ENCODE measurements at regions not wholly inside any gene's neighbourhood (a gene's known extent, or its start where the extent isn't known, plus 50 kb on each side); places are given as distances from the start of the nearest gene placed in this dataset.
A peak's percentile ranks its signal among the peaks of the same experiment; 100 is the strongest.

DNA sequence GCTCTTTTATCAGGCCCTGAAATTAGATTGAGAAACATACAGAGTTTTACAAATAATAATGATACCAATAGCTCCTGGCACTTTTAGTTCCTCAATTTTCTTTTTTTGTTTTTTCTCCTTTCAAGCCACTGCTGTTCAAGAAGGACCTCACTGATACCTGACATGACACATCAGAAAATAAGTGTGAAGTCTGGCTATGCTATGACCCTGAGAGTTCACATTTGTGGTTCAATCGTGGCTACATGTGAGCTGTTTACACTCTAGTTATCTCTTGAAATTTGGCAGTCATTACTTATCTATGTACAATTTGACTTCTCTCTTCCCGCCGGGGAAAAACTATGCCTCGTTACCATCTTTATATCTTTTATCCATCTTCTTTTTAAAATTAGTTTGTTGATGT lies 686.5 kb downstream of the EPHA4 start:
- no peak overlapping the region for H3K18ac ChIP-seq (ENCODE audit: low read depth in 1 of 2, low read length in 2 of 2)
- H2AK5ac ChIP-seq (ENCODE audit: low read length, severe bottlenecking) = no peak overlapping the region
- H3K4me1 ChIP-seq (ENCODE audit: control insufficient read depth, insufficient read depth, low read depth, low read length) = no peaks in the 10 kb centered on the region
- no peaks in the 10 kb centered on the region for H3K79me1 ChIP-seq (replicated peaks; ENCODE audit: low read length, poor library complexity, severe bottlenecking)
- H3K14ac ChIP-seq (ENCODE audit: low read length in 2 of 2) = no peak overlapping the region
- no peak for DNase-seq
- H3K4ac ChIP-seq (ENCODE audit: low read depth in 1 of 2, low read length in 2 of 2) = no peak overlapping the region
- no peak overlapping the region for H2BK5ac ChIP-seq (ENCODE audit: low read depth, low read length, poor library complexity, severe bottlenecking)
- no peaks in the 10 kb centered on the region for H3K36me3 ChIP-seq (ENCODE audit: control insufficient read depth in 1 of 2, insufficient read depth in 2 of 2, low read depth in 1 of 2, low read length in 2 of 2)
- no peak overlapping the region for H3K9ac ChIP-seq (ENCODE audit: low read length)
- no peak overlapping the region for H3K4me3 ChIP-seq (ENCODE audit: insufficient read depth in 1 of 2, low read depth in 1 of 2, low read length in 2 of 2)
- no peak overlapping the region for H2BK120ac ChIP-seq (ENCODE audit: low read depth, low read length)
- no peak overlapping the region for H2AFZ ChIP-seq (ENCODE audit: low read depth, low read length)
- H3K23ac ChIP-seq (ENCODE audit: low read length in 2 of 2) = no peak overlapping the region
- no CpG with 5 or more reads among the region's 4 CpGs for WGBS
- H4K91ac ChIP-seq (ENCODE audit: low read length) = no peak overlapping the region
- no peak overlapping the region for H2BK12ac ChIP-seq (ENCODE audit: low read length in 2 of 2)
- no peak overlapping the region for H3K4me2 ChIP-seq (ENCODE audit: low read length, poor library complexity, severe bottlenecking)
- H4K8ac ChIP-seq (ENCODE audit: low read length) = no peak overlapping the region
- H2BK15ac ChIP-seq (ENCODE audit: low read depth, poor library complexity, severe bottlenecking) = no peak overlapping the region
- no peaks in the 10 kb centered on the region for H3K9me3 ChIP-seq (ENCODE audit: control insufficient read depth, low read length)
- no peaks in the 10 kb centered on the region for H3K27me3 ChIP-seq (ENCODE audit: control insufficient read depth in 1 of 2, insufficient read depth in 1 of 2, low read length in 2 of 2)
- H3K27ac ChIP-seq (ENCODE audit: low read length, poor library complexity, severe bottlenecking) = no peak overlapping the region

- no peak overlapping the region for H2AFZ ChIP-seq (ENCODE audit: low read depth, low read length)
- no peak overlapping the region for H2BK12ac ChIP-seq (ENCODE audit: low read length in 2 of 2)
- H2BK15ac ChIP-seq (ENCODE audit: low read depth, poor library complexity, severe bottlenecking) = no peak overlapping the region
- 66% methylated on average over 5 of the region's 6 CpGs for WGBS
- H3K4me1 ChIP-seq (ENCODE audit: control insufficient read depth, insufficient read depth, low read depth, low read length) = peaks cover 3% of the 10 kb centered on the region
- H3K18ac ChIP-seq (ENCODE audit: low read depth in 1 of 2, low read length in 2 of 2) = no peak overlapping the region
- no peak overlapping the region for H2AK5ac ChIP-seq (ENCODE audit: low read length, severe bottlenecking)
- H3K79me1 ChIP-seq (replicated peaks; ENCODE audit: low read length, poor library complexity, severe bottlenecking) = no peaks in the 10 kb centered on the region
- no peak overlapping the region for H4K8ac ChIP-seq (ENCODE audit: low read length)
- H3K14ac ChIP-seq (ENCODE audit: low read length in 2 of 2) = no peak overlapping the region
- no peak overlapping the region for H3K4me3 ChIP-seq (ENCODE audit: insufficient read depth in 1 of 2, low read depth in 1 of 2, low read length in 2 of 2)
- H3K27me3 ChIP-seq (ENCODE audit: control insufficient read depth in 1 of 2, insufficient read depth in 1 of 2, low read length in 2 of 2) = no peaks in the 10 kb centered on the region
- H4K91ac ChIP-seq (ENCODE audit: low read length) = no peak overlapping the region
- H3K23ac ChIP-seq (ENCODE audit: low read length in 2 of 2) = no peak overlapping the region
- no peak overlapping the region for H2BK5ac ChIP-seq (ENCODE audit: low read depth, low read length, poor library complexity, severe bottlenecking)
- no peak overlapping the region for H3K4ac ChIP-seq (ENCODE audit: low read depth in 1 of 2, low read length in 2 of 2)
- DNase-seq = peak; percentile 63
- no peaks in the 10 kb centered on the region for H3K36me3 ChIP-seq (ENCODE audit: control insufficient read depth in 1 of 2, insufficient read depth in 2 of 2, low read depth in 1 of 2, low read length in 2 of 2)
- no peaks in the 10 kb centered on the region for H3K9me3 ChIP-seq (ENCODE audit: control insufficient read depth, low read length)
- H2BK120ac ChIP-seq (ENCODE audit: low read depth, low read length) = no peak overlapping the region
- no peak overlapping the region for H3K4me2 ChIP-seq (ENCODE audit: low read length, poor library complexity, severe bottlenecking)
- no peak overlapping the region for H3K27ac ChIP-seq (ENCODE audit: low read length, poor library complexity, severe bottlenecking)
- H3K9ac ChIP-seq (ENCODE audit: low read length) = no peak overlapping the region
Measured at GRCh38 chr2:220887271-220887870, 684.7 kb downstream of the EPHA4 start.

- peak; percentile 16 for DNase-seq
- Histone ChIP-seq H4K8ac (ENCODE audit: low read length) (no peak overlapping the region), H3K23ac (ENCODE audit: low read length in 2 of 2) (no peak overlapping the region), H3K4me2 (ENCODE audit: low read length, poor library complexity, severe bottlenecking) (no peak overlapping the region), H2BK120ac (ENCODE audit: low read depth, low read length) (no peak overlapping the region), H4K91ac (ENCODE audit: low read length) (no peak overlapping the region), H3K18ac (ENCODE audit: low read depth in 1 of 2, low read length in 2 of 2) (no peak overlapping the region), H2BK12ac (ENCODE audit: low read length in 2 of 2) (no peak overlapping the region), H2AFZ (ENCODE audit: low read depth, low read length) (no peak overlapping the region), H2AK5ac (ENCODE audit: low read length, severe bottlenecking) (no peak overlapping the region), H3K14ac (ENCODE audit: low read length in 2 of 2) (no peak overlapping the region), H2BK5ac (ENCODE audit: low read depth, low read length, poor library complexity, severe bottlenecking) (no peak overlapping the region), H3K9ac (ENCODE audit: low read length) (no peak overlapping the region), H3K27me3 (ENCODE audit: control insufficient read depth in 1 of 2, insufficient read depth in 1 of 2, low read length in 2 of 2) (no peaks in the 10 kb centered on the region), H3K4ac (ENCODE audit: low read depth in 1 of 2, low read length in 2 of 2) (no peak overlapping the region), H3K4me1 (ENCODE audit: control insufficient read depth, insufficient read depth, low read depth, low read length) (peaks cover 3% of the 10 kb centered on the region), H3K36me3 (ENCODE audit: control insufficient read depth in 1 of 2, insufficient read depth in 2 of 2, low read depth in 1 of 2, low read length in 2 of 2) (no peaks in the 10 kb centered on the region), H3K4me3 (ENCODE audit: insufficient read depth in 1 of 2, low read depth in 1 of 2, low read length in 2 of 2) (no peak overlapping the region), H3K9me3 (ENCODE audit: control insufficient read depth, low read length) (no peaks in the 10 kb centered on the region), H2BK15ac (ENCODE audit: low read depth, poor library complexity, severe bottlenecking) (no peak overlapping the region), H3K79me1 (replicated peaks; ENCODE audit: low read length, poor library complexity, severe bottlenecking) (no peaks in the 10 kb centered on the region), H3K27ac (ENCODE audit: low read length, poor library complexity, severe bottlenecking) (no peak overlapping the region)
- WGBS = 49% methylated on average over 4 of the region's 6 CpGs
Measured at GRCh38 chr2:220887876-220888275, 684.2 kb downstream of the EPHA4 start.

DNA sequence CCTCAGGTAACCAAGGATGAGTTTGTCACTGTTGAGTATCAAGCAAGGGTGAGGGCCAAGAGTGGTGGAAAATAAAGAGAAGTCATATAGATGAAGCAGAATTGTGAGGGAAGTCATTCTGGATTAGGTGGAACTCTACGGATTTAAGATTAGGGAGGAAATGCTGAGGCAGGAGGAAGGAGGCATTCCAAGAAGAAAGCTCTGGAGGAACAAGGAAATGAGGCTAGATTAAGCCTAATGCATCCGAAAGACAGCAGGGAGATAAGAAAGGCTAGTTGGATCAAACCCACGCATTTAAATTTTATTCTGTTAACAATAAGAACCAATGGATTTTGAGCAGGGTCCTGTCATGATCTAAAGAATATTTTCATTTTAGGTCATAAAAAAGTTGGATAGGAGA lies 681.2 kb downstream of the EPHA4 start:
- 89% methylated on average over 3 of the region's 3 CpGs for WGBS
- no peak overlapping the region for H4K8ac ChIP-seq (ENCODE audit: low read length)

More for the DNA sequence above, 681.2 kb downstream of the EPHA4 start:
- Histone ChIP-seq H2BK5ac (ENCODE audit: low read depth, low read length, poor library complexity, severe bottlenecking) (no peak overlapping the region), H2BK12ac (ENCODE audit: low read length in 2 of 2) (no peak overlapping the region), H4K91ac (ENCODE audit: low read length) (no peak overlapping the region), H3K4ac (ENCODE audit: low read depth in 1 of 2, low read length in 2 of 2) (no peak overlapping the region), H3K4me1 (ENCODE audit: control insufficient read depth, insufficient read depth, low read depth, low read length) (peaks cover 3% of the 10 kb centered on the region), H3K9me3 (ENCODE audit: control insufficient read depth, low read length) (no peaks in the 10 kb centered on the region), H3K9ac (ENCODE audit: low read length) (no peak overlapping the region), H3K27ac (ENCODE audit: low read length, poor library complexity, severe bottlenecking) (no peak overlapping the region), H3K14ac (ENCODE audit: low read length in 2 of 2) (no peak overlapping the region), H3K4me3 (ENCODE audit: insufficient read depth in 1 of 2, low read depth in 1 of 2, low read length in 2 of 2) (no peak overlapping the region), H2AFZ (ENCODE audit: low read depth, low read length) (no peak overlapping the region), H3K18ac (ENCODE audit: low read depth in 1 of 2, low read length in 2 of 2) (no peak overlapping the region), H3K4me2 (ENCODE audit: low read length, poor library complexity, severe bottlenecking) (no peak overlapping the region), H3K79me1 (replicated peaks; ENCODE audit: low read length, poor library complexity, severe bottlenecking) (no peaks in the 10 kb centered on the region), H2BK15ac (ENCODE audit: low read depth, poor library complexity, severe bottlenecking) (no peak overlapping the region), H3K27me3 (ENCODE audit: control insufficient read depth in 1 of 2, insufficient read depth in 1 of 2, low read length in 2 of 2) (no peaks in the 10 kb centered on the region), H2AK5ac (ENCODE audit: low read length, severe bottlenecking) (peak overlapping the region; percentile 92), H3K23ac (ENCODE audit: low read length in 2 of 2) (no peak overlapping the region), H3K36me3 (ENCODE audit: control insufficient read depth in 1 of 2, insufficient read depth in 2 of 2, low read depth in 1 of 2, low read length in 2 of 2) (no peaks in the 10 kb centered on the region), H2BK120ac (ENCODE audit: low read depth, low read length) (no peak overlapping the region)
- no peak for DNase-seq

All from mesenchymal stem cell (in vitro differentiated cells and primary cell).